Psoas muscle (tissue), 7 donors: ENCODE measurements at regions not wholly inside any gene's neighbourhood (a gene's known extent, or its start where the extent isn't known, plus 50 kb on each side); places are given as distances from the start of the nearest gene placed in this dataset.

Experiments
- ATAC-seq, 4 donors: fragments of 200-7000 bp; cut with Tn5 transposase; one replicate each; pipeline ENCODE4 v1.9.1; 2020; ENCODE audit warnings: moderate library complexity in 3 of 4, mild to moderate bottlenecking in 2 of 4
- DNase-seq, 2 donors: peaks; one replicate each; pipeline ENCODE4 v3.0.0-alpha.2; 2020
- H3K27ac ChIP-seq: fragments of 200-600 bp; one replicate; pipeline ENCODE4 v1.8.0; 2022
- H3K27me3 ChIP-seq, 3 donors: fragments of 200-600 bp in 1 of 3; one replicate each; pipeline versions ENCODE4 v1.6.1 to v1.8.0; 2013 to 2022; ENCODE audit warnings: low read length in 2 of 3, mild to moderate bottlenecking in 2 of 3, moderate library complexity in 1 of 3; ENCODE audit not compliant: insufficient read depth in 3 of 3
- H3K36me3 ChIP-seq, 2 donors: fragments of 200-600 bp in 1 of 2; one replicate each; pipeline versions ENCODE4 v1.6.1 to v1.8.0; 2013 to 2022; ENCODE audit warnings: low read depth in 1 of 2, mild to moderate bottlenecking in 1 of 2, moderate library complexity in 1 of 2; ENCODE audit not compliant: insufficient read depth in 1 of 2
- H3K4me1 ChIP-seq: fragments of 200-600 bp; one replicate; pipeline ENCODE4 v1.8.0; 2022
- H3K4me3 ChIP-seq: fragments of 200-600 bp; one replicate; pipeline ENCODE4 v1.8.0; 2022; ENCODE audit warnings: mild to moderate bottlenecking
- H3K9me3 ChIP-seq: fragments of 200-600 bp; one replicate; pipeline ENCODE4 v1.8.0; 2022
- CTCF ChIP-seq: fragments of 200-600 bp; IDR thresholded peaks from one replicate; pipeline ENCODE4 v1.8.0; 2022; ENCODE audit warnings: antibody characterized with exemption
- WGBS, 3 donors: extraction: QIAGEN DNeasy Blood & Tissue Kit; methylation state at CpG; one replicate each; pipeline versions ENCODE4 v1.1.6 to v1.1.7; 2013; 5-methylcytosine and 5-hydroxymethylcytosine counted together
- intact Hi-C, 2 donors: fragments of 100-400 bp; cut with DNase I; formaldehyde crosslinking; loops; one replicate each; pipeline versions ENCODE4 v1.11.0 to v1.14.2; 2022
- donor health status: healthy with polysubstance abuse.
- donor health status: DM: no; HTN: no; CAD: no; lungs with moderate emphysema.
- donor health status: Bipolar disorder and iron deficiency.
- donor health status: healthy.
- donor health status: DM: yes; HTN: yes; CAD: no.
- donor health status: DM: no; HTN: no; CAD: no.
- donor health status: DM: yes; HTN: yes; CAD: no.

- no peaks in the 10 kb centered on the region for H3K9me3 ChIP-seq
- H3K27me3 ChIP-seq, result no peaks in the 10 kb centered on the region
- intact Hi-C loops, result no loop called here
- H3K4me1 ChIP-seq, result no peaks in the 10 kb centered on the region
- no peak overlapping the region for H3K27ac ChIP-seq
- H3K4me3 ChIP-seq, result no peak overlapping the region
- no peak for ATAC-seq
- no peaks in the 10 kb centered on the region for H3K36me3 ChIP-seq
- no peak for TF ChIP-seq CTCF
- DNase-seq, result no peak
- WGBS, 3 donors, result 28 to 38% (median 29%) methylated on average over 3 of the region's 3 CpGs
Measured at GRCh38 chr14:87170179-87170578, 822.8 kb downstream of the GALC start.

DNA sequence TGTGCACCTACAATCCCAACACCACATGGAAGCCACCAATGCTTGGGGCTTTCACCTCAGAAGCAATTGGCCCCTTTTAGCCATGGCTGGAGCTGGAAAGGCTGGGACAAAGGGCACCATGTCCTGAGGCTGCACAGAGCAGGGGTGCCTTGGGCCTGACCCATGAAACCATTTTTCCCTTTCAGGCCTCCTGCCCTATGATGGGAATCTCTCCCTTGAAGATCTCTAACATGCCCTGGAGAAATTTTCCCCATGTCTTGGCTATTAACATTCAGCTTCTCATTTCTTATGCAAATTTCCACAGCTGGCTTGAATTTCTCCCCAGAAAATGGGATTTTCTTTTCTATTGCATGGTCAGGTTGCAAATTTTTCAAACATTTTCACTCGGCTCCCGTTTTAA is 823.6 kb downstream of the GALC start:
- intact Hi-C loops, result no loop called here
- 77 to 86% (median 80%) methylated on average over 2 of the region's 2 CpGs for WGBS, 3 donors
- H3K9me3 ChIP-seq, result no peaks in the 10 kb centered on the region
- H3K4me1 ChIP-seq, result no peaks in the 10 kb centered on the region
- no peaks in the 10 kb centered on the region for H3K27me3 ChIP-seq
- no peak overlapping the region for H3K27ac ChIP-seq
- no peaks in the 10 kb centered on the region for H3K36me3 ChIP-seq
- H3K4me3 ChIP-seq, result no peak overlapping the region
- TF ChIP-seq CTCF, result no peak
- no peak for DNase-seq
- ATAC-seq, result no peak

DNA sequence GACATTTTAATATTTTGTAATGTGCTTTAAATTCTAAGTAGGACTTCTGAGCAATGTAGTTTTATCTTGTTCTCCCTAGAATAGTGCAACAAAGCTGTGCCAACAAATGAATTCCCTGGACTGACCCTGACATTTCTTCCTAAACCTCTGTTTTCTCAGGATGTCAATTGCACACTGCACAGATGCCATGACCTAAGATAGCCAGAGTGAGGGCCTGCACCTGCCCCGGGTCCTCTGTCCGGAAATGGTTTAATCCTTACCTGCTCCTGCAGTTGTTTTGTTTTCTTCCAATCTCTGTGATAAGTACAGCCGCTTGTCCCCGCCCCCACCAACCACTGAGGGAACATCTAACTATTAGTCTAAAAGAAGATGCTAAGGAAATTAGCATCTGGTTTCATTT is 831.5 kb downstream of the GALC start:
- H3K4me3 ChIP-seq, result no peak overlapping the region
- H3K9me3 ChIP-seq, result no peaks in the 10 kb centered on the region
- DNase-seq (no peak), ATAC-seq (no peak)
- no peaks in the 10 kb centered on the region for H3K36me3 ChIP-seq
- no peak for TF ChIP-seq CTCF
- intact Hi-C loops, result no loop called here
- no peak overlapping the region for H3K27ac ChIP-seq
- no peaks in the 10 kb centered on the region for H3K4me1 ChIP-seq
- no peaks in the 10 kb centered on the region for H3K27me3 ChIP-seq
- WGBS, 3 donors, result 46 to 66% (median 60%) methylated on average over 4 of the region's 4 CpGs

- H3K4me3 ChIP-seq, result no peak overlapping the region
- intact Hi-C loops, result no loop called here
- DNase-seq (no peak), ATAC-seq (no peak)
- no peak for TF ChIP-seq CTCF
- no peaks in the 10 kb centered on the region for H3K9me3 ChIP-seq
- H3K36me3 ChIP-seq, result no peaks in the 10 kb centered on the region
- WGBS, 3 donors, result 31 to 42% (median 41%) methylated on average over 2 of the region's 2 CpGs
- H3K27me3 ChIP-seq, result no peaks in the 10 kb centered on the region
- no peak overlapping the region for H3K27ac ChIP-seq
- H3K4me1 ChIP-seq, result no peaks in the 10 kb centered on the region
Measured at GRCh38 chr14:87160989-87161388, 832.0 kb downstream of the GALC start.

DNA sequence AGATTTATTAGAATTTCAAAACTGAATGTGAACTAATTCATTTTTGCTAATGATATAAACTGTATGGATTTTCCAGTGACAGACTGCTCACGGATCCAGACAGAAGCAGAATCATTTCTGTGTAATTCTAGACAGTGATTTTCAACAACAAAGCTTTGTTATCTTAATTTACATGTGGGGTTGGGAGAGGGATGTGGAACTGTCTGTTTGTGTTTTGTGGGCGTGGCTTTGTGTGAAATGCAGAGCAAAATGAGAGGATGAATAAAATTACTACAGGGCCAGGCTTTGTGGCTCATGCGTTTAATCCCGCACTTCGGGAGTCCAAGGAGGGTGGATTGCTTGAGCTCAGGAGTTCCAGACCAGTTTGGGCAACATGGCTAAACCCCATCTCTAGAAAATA is 834.7 kb downstream of the GALC start:
- no peak overlapping the region for H3K4me3 ChIP-seq
- 77 to 81% (median 78%) methylated on average over 5 of the region's 5 CpGs for WGBS, 3 donors
- no peaks in the 10 kb centered on the region for H3K36me3 ChIP-seq
- H3K27me3 ChIP-seq, result no peaks in the 10 kb centered on the region
- TF ChIP-seq CTCF, result no peak
- DNase-seq, result no peak
- no peak for ATAC-seq
- H3K9me3 ChIP-seq, result no peaks in the 10 kb centered on the region
- H3K4me1 ChIP-seq, result no peaks in the 10 kb centered on the region
- intact Hi-C loops, result no loop called here
- H3K27ac ChIP-seq, result no peak overlapping the region
